H1 (cell line): ENCODE measurements at regions not wholly inside any gene's neighbourhood (a gene's known extent, or its start where the extent isn't known, plus 50 kb on each side); places are given as distances from the start of the nearest gene placed in this dataset.

Experiments
- CBX5 ChIP-seq: fragments of 300-800, 300-1000 bp; sonication (generic); IDR thresholded peaks from 2 replicates; pipeline ENCODE4 v1.7.1; 2016; ENCODE audit warnings: antibody characterized with exemption, low read length, low read depth
- CTCF ChIP-seq, 3 experiments: IDR thresholded peaks; 1 replicate in 2 of 3; 2 replicates in 1 of 3; pipeline versions ENCODE4 v1.5.1 to v1.6.1; 2011; ENCODE audit warnings: low read length in 3 of 3, mild to moderate bottlenecking in 3 of 3, inconsistent platforms in 2 of 3, low read depth in 1 of 3, moderate library complexity in 1 of 3; ENCODE audit not compliant: insufficient read depth in 1 of 3; ENCODE audit errors: control extremely low read depth in 1 of 3
- EP300 ChIP-seq, 2 experiments: IDR thresholded peaks; 1 replicate in 1 of 2; 2 replicates in 1 of 2; pipeline ENCODE4 v1.6.1; 2011 to 2012; ENCODE audit warnings: low read depth in 2 of 2, low read length in 2 of 2, mild to moderate bottlenecking in 2 of 2, borderline replicate concordance in 1 of 2, inconsistent platforms in 1 of 2, moderate library complexity in 1 of 2
- FOSL1 ChIP-seq: IDR thresholded peaks from 2 replicates; pipeline ENCODE4 v1.6.1; 2011; ENCODE audit warnings: mild to moderate bottlenecking, low read depth, low read length, moderate library complexity; ENCODE audit not compliant: insufficient read depth
- JUND ChIP-seq: IDR thresholded peaks from 2 replicates; pipeline ENCODE4 v1.6.1; 2011; ENCODE audit warnings: mild to moderate bottlenecking, improper control_type of control experiment, low read length
- RAD21 ChIP-seq, 2 experiments: IDR thresholded peaks in 1 of 2; conservative IDR thresholded peaks in 1 of 2; 2 replicates each; pipeline ENCODE4 v1.6.1; 2011; ENCODE audit warnings: low read depth in 2 of 2, low read length in 2 of 2, improper control_type of control experiment in 1 of 2, inconsistent platforms in 1 of 2, mild to moderate bottlenecking in 1 of 2, moderate library complexity in 1 of 2
- RFX5 ChIP-seq: IDR thresholded peaks from 2 replicates; pipeline ENCODE4 v1.6.1; 2011; ENCODE audit warnings: low read depth, low read length, improper control_type of control experiment, borderline replicate concordance
- TAF1 ChIP-seq: IDR thresholded peaks from 2 replicates; pipeline ENCODE4 v1.6.1; 2011; ENCODE audit warnings: mild to moderate bottlenecking, low read depth, low read length

DNA sequence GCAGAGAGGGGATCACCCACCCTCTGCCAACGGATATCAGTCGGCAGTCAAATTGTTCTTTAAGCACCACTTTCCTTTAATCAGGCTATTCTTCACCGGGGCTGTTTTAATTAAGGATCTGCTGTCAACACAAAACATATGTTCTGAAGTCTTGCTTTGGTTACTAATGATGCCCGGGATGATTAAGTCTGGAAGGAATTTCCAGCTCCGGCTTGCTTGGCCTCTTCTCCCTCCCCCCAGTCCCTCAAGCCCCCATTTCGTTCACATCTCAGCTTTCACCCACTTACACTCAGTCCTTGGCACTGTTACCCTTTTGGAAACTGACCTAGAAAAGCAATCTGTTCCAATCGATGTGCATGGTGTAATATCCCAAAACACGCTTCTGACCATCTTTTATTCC, 74.7 kb downstream of the MSX2 start:
- TF ChIP-seq RAD21 (IDR thresholded peaks at IDR 0.05 in 1 of 2, conservative IDR thresholded peaks at IDR 0.05 in 1 of 2; ENCODE audit: low read depth in 2 of 2, low read length in 2 of 2) = no peak
- no peak for TF ChIP-seq CTCF (IDR thresholded peaks at IDR 0.05; ENCODE audit: control extremely low read depth in 1 of 3, insufficient read depth in 1 of 3, low read depth in 1 of 3, low read length in 3 of 3)
- TF ChIP-seq FOSL1 = no peak
- TF ChIP-seq JUND = no peak
- TF ChIP-seq EP300 (IDR thresholded peaks at IDR 0.05; ENCODE audit: borderline replicate concordance in 1 of 2, low read depth in 2 of 2, low read length in 2 of 2) = no peak
- no peak for TF ChIP-seq CBX5
- TF ChIP-seq RFX5 = no peak
- TF ChIP-seq TAF1 = no peak
